RWPE1 (cell line): ENCODE measurements at regions not wholly inside any gene's neighbourhood (a gene's known extent, or its start where the extent isn't known, plus 50 kb on each side); places are given as distances from the start of the nearest gene placed in this dataset.

Experiments used
- CTCF ChIA-PET: fragments of 350-600 bp; sonication (Branson Sonifier 250); formaldehyde crosslinking; extraction: SDS; loops from one replicate; lab custom pipeline; 2021; lab: Yijun Ruan, JAX
- POLR2A ChIA-PET: fragments of 400-600 bp; formaldehyde crosslinking; extraction: SDS; loops from one replicate; lab custom pipeline; 2020; ENCODE audit warnings: antibody characterized with exemption; ENCODE audit not compliant: low non-redundant PET; lab: Yijun Ruan, JAX
- DNase-seq: peaks from one replicate; pipeline ENCODE4 v3.0.0; 2012; ENCODE audit warnings: low spot score
- H3K27ac ChIP-seq: fragments of 450-650 bp; 2 replicates; pipeline ENCODE4 v1.5.1; 2017
- CTCF ChIP-seq: fragments of 450-650 bp; conservative IDR thresholded peaks from 2 replicates; pipeline ENCODE4 v1.5.1; 2017; ENCODE audit warnings: low read depth, mild to moderate bottlenecking

GRCh38 chr2:214876815-214877214 lies 67.3 kb upstream of the BARD1 start:
- POLR2A ChIA-PET, result interaction anchor here (0.6 kb wide), 1 partner anchor 23 kb away, joined by 3 read pairs; no protein-coding TSS in a partner anchor
- H3K27ac ChIP-seq, result no peak overlapping the region
- CTCF ChIA-PET, result no interaction called here
- DNase-seq, result no peak
- TF ChIP-seq CTCF, result no peak

- no peak for TF ChIP-seq CTCF
- POLR2A ChIA-PET, result no interaction called here
- CTCF ChIA-PET, result interaction anchor here (0.6 kb wide), 1 partner anchor 18 kb away, joined by 3 read pairs; no protein-coding TSS in a partner anchor
- DNase-seq, result no peak
- no peak overlapping the region for H3K27ac ChIP-seq
Observed at GRCh38 chr2:214874694-214875093, 65.2 kb upstream of the BARD1 start.

GRCh38 chr2:214865400-214865799 lies 55.9 kb upstream of the BARD1 start:
- ChIA-PET CTCF (no interaction called here), POLR2A (no interaction called here)
- DNase-seq, result no peak
- no peak overlapping the region for H3K27ac ChIP-seq
- TF ChIP-seq CTCF, result no peak
